Body of pancreas (tissue), 4 donors: ENCODE measurements at regions not wholly inside any gene's neighbourhood (a gene's known extent, or its start where the extent isn't known, plus 50 kb on each side); places are given as distances from the start of the nearest gene placed in this dataset.

Experiments used
- ATAC-seq: fragments of 150-250 bp; one replicate; pipeline ENCODE4 v1.9.1; 2016
- DNase-seq, 4 donors: peaks; one replicate each; pipeline ENCODE4 v3.0.0-alpha.2; 2019
- H3K27ac ChIP-seq, 4 donors: fragments of 200-600 bp; sonication (generic); 1 replicate in 3 of 4; 2 replicates in 1 of 4; pipeline versions ENCODE4 v1.5.1 to v1.6.1; 2016 to 2019; ENCODE audit warnings: mild to moderate bottlenecking in 1 of 4, mixed read lengths in 1 of 4, moderate library complexity in 1 of 4
- H3K27me3 ChIP-seq, 2 donors: fragments of 200-600 bp; sonication (generic); one replicate each; pipeline ENCODE4 v1.6.0; 2016; ENCODE audit warnings: mild to moderate bottlenecking in 1 of 2
- H3K36me3 ChIP-seq, 2 donors: fragments of 200-600 bp; sonication (generic); replicated peaks in 1 of 2; 2 replicates each; pipeline ENCODE4 v1.5.1; 2016; ENCODE audit warnings: low read depth in 2 of 2; ENCODE audit not compliant: insufficient read depth in 1 of 2
- H3K4me1 ChIP-seq: fragments of 200-600 bp; sonication (generic); one replicate; pipeline ENCODE4 v1.6.0; 2016
- H3K4me3 ChIP-seq, 2 donors: fragments of 200-600 bp; sonication (generic); 1 replicate in 1 of 2; 2 replicates in 1 of 2; pipeline ENCODE4 v1.5.1; 2016 to 2019
- H3K9me3 ChIP-seq, 3 donors: fragments of 200-600 bp; sonication (generic); 1 replicate in 2 of 3; 2 replicates in 1 of 3; pipeline ENCODE4 v1.5.1; 2016
- CTCF ChIP-seq, 7 experiments: fragments of 450-650 bp in 4 of 7; fragments of 200-600 bp in 3 of 7; sonication (generic) in 3 of 7; IDR thresholded peaks; one replicate each; pipeline ENCODE4 v1.5.1; 2016 to 2019; ENCODE audit warnings: antibody characterized with exemption in 7 of 7
- POLR2A ChIP-seq, 3 donors: fragments of 450-650 bp; IDR thresholded peaks; one replicate each; pipeline ENCODE4 v1.6.1; 2016; ENCODE audit warnings: antibody characterized with exemption in 3 of 3, mild to moderate bottlenecking in 2 of 3
- WGBS, 2 donors: methylation state at CpG; one replicate each; pipeline ENCODE4 v1.1.5; 2017; 5-methylcytosine and 5-hydroxymethylcytosine counted together
- intact Hi-C: fragments of 100-400 bp; cut with DNase I; formaldehyde crosslinking; loops from one replicate; pipeline ENCODE4 v1.15.1; 2023

- TF ChIP-seq CTCF (IDR thresholded peaks at IDR 0.05) (no peak), POLR2A (IDR thresholded peaks at IDR 0.05) (no peak)
- WGBS, 2 donors = 90 to 92% methylated on average over 53 to 54 of the region's 55 CpGs
- no peaks in the 10 kb centered on the region for H3K4me1 ChIP-seq
- DNase-seq (no peak), ATAC-seq (no peak)
- H3K36me3 ChIP-seq = no peaks in the 10 kb centered on the region
- intact Hi-C loops = no loop called here
- H3K27me3 ChIP-seq = no peaks in the 10 kb centered on the region
- no peaks in the 10 kb centered on the region for H3K9me3 ChIP-seq
- no peak overlapping the region for H3K27ac ChIP-seq
- no peak overlapping the region for H3K4me3 ChIP-seq
Measured at GRCh38 chr10:1952126-1953095, 215.1 kb upstream of the ADARB2 start.

GRCh38 chr10:1950803-1951495 lies 213.6 kb upstream of the ADARB2 start:
- no peak overlapping the region for H3K4me3 ChIP-seq
- no peak overlapping the region for H3K27ac ChIP-seq
- no peaks in the 10 kb centered on the region for H3K36me3 ChIP-seq
- ATAC-seq = no peak
- no peak for DNase-seq
- TF ChIP-seq POLR2A (IDR thresholded peaks at IDR 0.05) (no peak), CTCF (IDR thresholded peaks at IDR 0.05) (no peak)
- H3K4me1 ChIP-seq = no peaks in the 10 kb centered on the region
- H3K27me3 ChIP-seq = no peaks in the 10 kb centered on the region
- intact Hi-C loops = no loop called here
- H3K9me3 ChIP-seq = no peaks in the 10 kb centered on the region
- WGBS, 2 donors = 46 to 58% methylated on average over 7 of the region's 7 CpGs

GRCh38 chr10:1947464-1948003 lies 210.2 kb upstream of the ADARB2 start:
- ATAC-seq (no peak), DNase-seq (no peak)
- H3K36me3 ChIP-seq = no peaks in the 10 kb centered on the region
- H3K9me3 ChIP-seq = no peaks in the 10 kb centered on the region
- H3K4me1 ChIP-seq = no peaks in the 10 kb centered on the region
- TF ChIP-seq CTCF (IDR thresholded peaks at IDR 0.05) (no peak), POLR2A (IDR thresholded peaks at IDR 0.05) (no peak)
- H3K27me3 ChIP-seq = no peaks in the 10 kb centered on the region
- intact Hi-C loops = no loop called here
- no peak overlapping the region for H3K27ac ChIP-seq
- 81 to 82% methylated on average over 4 of the region's 4 CpGs for WGBS, 2 donors
- no peak overlapping the region for H3K4me3 ChIP-seq

- no peak overlapping the region for H3K27ac ChIP-seq
- ATAC-seq (no peak), DNase-seq (no peak)
- H3K4me1 ChIP-seq = no peaks in the 10 kb centered on the region
- H3K36me3 ChIP-seq = no peaks in the 10 kb centered on the region
- H3K27me3 ChIP-seq = no peaks in the 10 kb centered on the region
- H3K4me3 ChIP-seq = no peak overlapping the region
- no peaks in the 10 kb centered on the region for H3K9me3 ChIP-seq
- TF ChIP-seq POLR2A (IDR thresholded peaks at IDR 0.05) (no peak), CTCF (IDR thresholded peaks at IDR 0.05) (no peak)
- intact Hi-C loops = no loop called here
- WGBS, 2 donors = 74 to 81% methylated on average over 11 of the region's 11 CpGs
Measured at GRCh38 chr10:1944487-1944886, 207.2 kb upstream of the ADARB2 start.
